ENCODE measurements at regions not wholly inside any gene's neighbourhood (a gene's known extent, or its start where the extent isn't known, plus 50 kb on each side); places are given as distances from the start of the nearest gene placed in this dataset.

DNA sequence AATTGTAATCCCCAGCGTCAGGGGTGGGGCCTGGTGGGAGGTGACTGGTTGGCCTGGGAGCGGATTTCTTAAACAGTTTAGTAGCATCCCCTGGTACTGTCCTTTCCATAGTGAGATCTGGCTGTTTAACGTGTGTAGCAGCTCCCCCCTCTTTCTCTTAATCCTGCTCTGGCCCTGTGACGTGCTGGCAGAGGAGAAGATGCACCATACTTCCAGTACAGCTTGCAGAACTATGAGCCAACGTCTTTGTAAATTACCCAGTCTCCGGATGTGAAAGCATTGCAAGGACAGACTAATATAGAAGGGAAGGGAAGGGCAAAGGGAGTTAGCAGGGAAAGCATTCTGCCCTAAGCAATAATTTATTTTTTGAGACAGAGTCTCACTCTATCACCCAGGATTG lies 83.9 kb downstream of the RMI2 start:
- no peak for TF ChIP-seq CTCF (IDR thresholded peaks at IDR 0.05; ENCODE audit: insufficient read depth, low read depth, low read length)
- no peak for TF ChIP-seq EZH2 (IDR thresholded peaks at IDR 0.05; ENCODE audit: insufficient read depth, low read length)

Data from astrocyte (in vitro differentiated cells and primary cell).